A549 (cell line): ENCODE measurements at regions not wholly inside any gene's neighbourhood (a gene's known extent, or its start where the extent isn't known, plus 50 kb on each side); places are given as distances from the start of the nearest gene placed in this dataset.
A peak's percentile ranks its signal among the peaks of the same experiment; 100 is the strongest.

Source experiments
- ATAC-seq, 2 experiments: fragments of 200-7000 bp in 1 of 2; fragments of >200 bp in 1 of 2; cut with Nextera tagmentation in 1 of 2; cut with Tn5 transposase in 1 of 2; 3 replicates each; pipeline versions ENCODE4 v1.8.0 to v1.9.1; 2018 to 2020; ENCODE audit warnings: mild to moderate bottlenecking in 1 of 2, moderate library complexity in 1 of 2
- CTCF ChIA-PET: fragments of 300-600 bp; sonication (Branson Sonifier 250); formaldehyde crosslinking; extraction: SDS; loops from one replicate; lab custom pipeline; 2021; ENCODE audit warnings: antibody characterized with exemption, inconsistent platforms; lab: Yijun Ruan, JAX
- POLR2A ChIA-PET: fragments of 350-600 bp; formaldehyde crosslinking; extraction: SDS; loops from one replicate; lab custom pipeline; 2021; ENCODE audit warnings: antibody characterized with exemption, inconsistent platforms; lab: Yijun Ruan, JAX
- DNase-seq, 2 experiments: peaks; one replicate each; pipeline versions ENCODE4 v3.0.0 to v3.0.0-alpha.2; 2011 to 2016; ENCODE audit warnings: low read depth in 1 of 2, low spot score in 1 of 2
- FAIRE-seq: peaks from 2 replicates; lab custom pipeline; 2011; peaks lifted over from hg19 to GRCh38; lab: Jason Lieb, UNC
- H3K27ac ChIP-seq, 2 experiments: fragments of >200 bp; sonication (Bioruptor Twin); formaldehyde crosslinking; 3 replicates each; pipeline ENCODE4 v1.5.1; 2016 to 2017
- H3K4me1 ChIP-seq: fragments of >200 bp; sonication (Bioruptor Twin); formaldehyde crosslinking; 3 replicates; pipeline ENCODE4 v1.6.1; 2016
- H3K4me2 ChIP-seq: fragments of >200 bp; sonication (Bioruptor Twin); formaldehyde crosslinking; 3 replicates; pipeline ENCODE4 v1.6.1; 2016
- H3K4me3 ChIP-seq: fragments of >200 bp; sonication (Bioruptor Twin); formaldehyde crosslinking; 3 replicates; pipeline ENCODE4 v1.5.1; 2016
- H3K9me3 ChIP-seq: fragments of >200 bp; sonication (Bioruptor Twin); formaldehyde crosslinking; 3 replicates; pipeline ENCODE4 v1.6.1; 2016
- ATOH8 ChIP-seq: fragments of 250-450 bp; sonication (Bioruptor Pico); IDR thresholded peaks from 2 replicates; pipeline ENCODE4 v1.5.0; 2020; ENCODE audit warnings: low read depth, mild to moderate bottlenecking, moderate library complexity
- BHLHE40 ChIP-seq: IDR thresholded peaks from 2 replicates; pipeline ENCODE4 v1.6.1; 2012; ENCODE audit warnings: low read depth, low read length, inconsistent platforms
- CBX2 ChIP-seq: fragments of 200-600 bp; sonication (generic); IDR thresholded peaks from 2 replicates; pipeline ENCODE4 v1.6.1; 2016; ENCODE audit warnings: low read depth, mild to moderate bottlenecking, borderline replicate concordance
- CBX8 ChIP-seq: fragments of 200-600 bp; sonication (generic); IDR thresholded peaks from 2 replicates; pipeline ENCODE4 v1.6.1; 2016
- CEBPB ChIP-seq, 2 experiments: fragments of >200 bp in 1 of 2; sonication (Bioruptor Twin) in 1 of 2; formaldehyde crosslinking in 1 of 2; IDR thresholded peaks; 2 replicates each; pipeline ENCODE4 v1.6.1; 2012 to 2016
- EP300 ChIP-seq, 2 experiments: fragments of >200 bp; sonication (Bioruptor Twin); formaldehyde crosslinking; IDR thresholded peaks; 2 replicates in 1 of 2; 3 replicates in 1 of 2; pipeline ENCODE4 v1.6.1; 2016 to 2017
- ESRRA ChIP-seq: fragments of 150-350 bp; IDR thresholded peaks from 2 replicates; pipeline ENCODE4 v1.6.1; 2014; ENCODE audit warnings: mild to moderate bottlenecking, low read length, borderline replicate concordance
- FOXS1 ChIP-seq: fragments of 250-450 bp; sonication (Bioruptor Pico); IDR thresholded peaks from 2 replicates; pipeline ENCODE4 v1.5.0; 2020; ENCODE audit warnings: mild to moderate bottlenecking, moderate library complexity
- GATA3 ChIP-seq: IDR thresholded peaks from 2 replicates; pipeline ENCODE4 v1.6.1; 2012; ENCODE audit warnings: borderline replicate concordance
- HMGXB4 ChIP-seq: fragments of 250-450 bp; sonication (Bioruptor Pico); IDR thresholded peaks from 2 replicates; pipeline ENCODE4 v1.5.0; 2021; ENCODE audit warnings: mild to moderate bottlenecking, moderate library complexity, borderline replicate concordance
- HOXB13 ChIP-seq: fragments of 250-450 bp; sonication (Bioruptor Pico); IDR thresholded peaks from 2 replicates; pipeline ENCODE4 v1.5.0; 2020; ENCODE audit warnings: low read depth, mild to moderate bottlenecking, moderate library complexity
- KDM5A ChIP-seq: fragments of 200-600 bp; sonication (generic); IDR thresholded peaks from 2 replicates; pipeline ENCODE4 v1.6.1; 2016; ENCODE audit warnings: antibody characterized with exemption, mild to moderate bottlenecking
- MAZ ChIP-seq: fragments of 150-350 bp; IDR thresholded peaks from 2 replicates; pipeline ENCODE4 v1.6.1; 2014; ENCODE audit warnings: antibody characterized with exemption, low read depth, low read length, borderline replicate concordance
- POLR2A ChIP-seq: IDR thresholded peaks from 2 replicates; pipeline ENCODE4 v1.6.1; 2012; ENCODE audit warnings: mild to moderate bottlenecking, low read length
- POLR2AphosphoS2 ChIP-seq: conservative IDR thresholded peaks from 2 replicates; pipeline ENCODE4 v1.6.1; 2012; ENCODE audit warnings: low read length, improper control_type of control experiment, inconsistent platforms
- RAD21 ChIP-seq, 2 experiments: fragments of >200 bp in 1 of 2; sonication (Bioruptor Twin) in 1 of 2; formaldehyde crosslinking in 1 of 2; IDR thresholded peaks in 1 of 2; conservative IDR thresholded peaks in 1 of 2; 2 replicates in 1 of 2; 3 replicates in 1 of 2; pipeline ENCODE4 v1.6.1; 2012 to 2018; ENCODE audit warnings: inconsistent platforms in 1 of 2
- RARB ChIP-seq: fragments of 250-450 bp; sonication (Bioruptor Pico); IDR thresholded peaks from 2 replicates; pipeline ENCODE4 v1.8.0; 2021; ENCODE audit warnings: mild to moderate bottlenecking, moderate library complexity
- RFX5 ChIP-seq: fragments of 450-650 bp; IDR thresholded peaks from 2 replicates; pipeline ENCODE4 v1.7.1; 2014; ENCODE audit warnings: antibody characterized with exemption, mild to moderate bottlenecking, moderate library complexity
- RNF2 ChIP-seq: fragments of 200-600 bp; sonication (generic); IDR thresholded peaks from 2 replicates; pipeline ENCODE4 v1.6.1; 2016; ENCODE audit warnings: low read depth, mild to moderate bottlenecking, antibody characterized with exemption, moderate library complexity, borderline replicate concordance
- TFCP2L1 ChIP-seq: fragments of 250-450 bp; sonication (Bioruptor Pico); IDR thresholded peaks from 2 replicates; pipeline ENCODE4 v1.5.0; 2021; ENCODE audit warnings: mild to moderate bottlenecking
- ZFP36 ChIP-seq: fragments of 450-650 bp; IDR thresholded peaks from 2 replicates; pipeline ENCODE4 v1.6.1; 2014; ENCODE audit warnings: borderline replicate concordance; ENCODE audit not compliant: partially characterized antibody
- ZSCAN20 ChIP-seq: fragments of 250-450 bp; sonication (Bioruptor Pico); IDR thresholded peaks from 2 replicates; pipeline ENCODE4 v1.8.0; 2022; ENCODE audit warnings: mild to moderate bottlenecking, moderate library complexity
- WGBS: methylation state at CpG from one replicate; pipeline ENCODE4 v1.1.6; 2017; ENCODE audit errors: missing lambda C conversion rate; 5-methylcytosine and 5-hydroxymethylcytosine counted together

DNA sequence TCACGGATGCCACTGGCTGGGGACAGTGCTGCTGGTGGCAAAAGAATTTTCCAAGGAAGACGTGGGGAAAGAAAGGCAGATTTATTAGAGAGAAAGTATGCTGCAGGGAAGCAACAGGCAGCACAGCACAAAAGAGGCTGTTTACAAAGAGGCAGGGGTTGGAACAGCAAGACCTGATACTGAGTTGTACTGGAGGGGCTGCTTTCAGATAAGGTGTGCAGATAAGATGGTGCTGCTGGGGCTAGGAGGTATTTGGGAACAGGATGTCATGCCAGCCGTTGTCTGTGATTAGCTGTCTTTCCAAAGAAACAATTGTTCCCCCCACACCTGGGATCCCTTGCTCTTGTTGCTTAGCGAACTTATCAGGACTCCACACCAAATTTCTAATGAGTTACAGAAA lies 2023.3 kb upstream of the PCDH20 start:
- no peak for FAIRE-seq
- Histone ChIP-seq H3K9me3 (no peaks in the 10 kb centered on the region), H3K27ac (no peak overlapping the region), H3K4me1 (no peaks in the 10 kb centered on the region), H3K4me2 (no peak overlapping the region), H3K4me3 (no peak overlapping the region)
- WGBS, result 24% methylated on average over 4 of the region's 4 CpGs
- DNase-seq, result no peak
- ChIA-PET CTCF (no interaction called here), POLR2A (no interaction called here)
- TF ChIP-seq ZSCAN20, result no peak
- no peak for ATAC-seq

DNA sequence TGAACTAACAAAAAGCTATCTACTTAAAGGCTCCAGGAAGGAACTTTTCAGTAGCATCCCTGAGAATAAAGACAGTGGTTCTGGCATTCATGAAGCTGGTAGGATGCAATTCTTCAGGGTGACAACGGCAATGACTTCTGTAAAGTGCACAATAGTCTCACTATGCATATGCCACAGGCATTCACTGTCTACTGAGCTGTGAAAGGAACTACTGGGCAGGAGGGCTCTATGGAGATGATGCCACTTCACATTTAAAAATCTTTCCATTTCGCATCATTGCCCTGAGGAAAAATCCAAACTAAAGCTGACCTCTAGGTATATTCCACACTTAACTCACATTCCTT lies 2020.6 kb upstream of the PCDH20 start:
- POLR2A ChIA-PET, result no interaction called here
- H3K27ac ChIP-seq, result peak overlapping the region; percentile 27 to 69; a peak in 4 of 6 replicates
- FAIRE-seq, result no peak
- ATAC-seq, result peak in 1 of 2 experiments; percentile 54; a peak in 1 of 6 replicates
- no peak overlapping the region for H3K4me3 ChIP-seq
- 39% methylated on average over 2 of the region's 2 CpGs for WGBS
- H3K9me3 ChIP-seq, result no peaks in the 10 kb centered on the region
- H3K4me1 ChIP-seq, result no peaks in the 10 kb centered on the region
- no peak overlapping the region for H3K4me2 ChIP-seq
- DNase-seq, result no peak
- TF ChIP-seq CBX2, result no peak
- CTCF ChIA-PET, result no interaction called here

DNA sequence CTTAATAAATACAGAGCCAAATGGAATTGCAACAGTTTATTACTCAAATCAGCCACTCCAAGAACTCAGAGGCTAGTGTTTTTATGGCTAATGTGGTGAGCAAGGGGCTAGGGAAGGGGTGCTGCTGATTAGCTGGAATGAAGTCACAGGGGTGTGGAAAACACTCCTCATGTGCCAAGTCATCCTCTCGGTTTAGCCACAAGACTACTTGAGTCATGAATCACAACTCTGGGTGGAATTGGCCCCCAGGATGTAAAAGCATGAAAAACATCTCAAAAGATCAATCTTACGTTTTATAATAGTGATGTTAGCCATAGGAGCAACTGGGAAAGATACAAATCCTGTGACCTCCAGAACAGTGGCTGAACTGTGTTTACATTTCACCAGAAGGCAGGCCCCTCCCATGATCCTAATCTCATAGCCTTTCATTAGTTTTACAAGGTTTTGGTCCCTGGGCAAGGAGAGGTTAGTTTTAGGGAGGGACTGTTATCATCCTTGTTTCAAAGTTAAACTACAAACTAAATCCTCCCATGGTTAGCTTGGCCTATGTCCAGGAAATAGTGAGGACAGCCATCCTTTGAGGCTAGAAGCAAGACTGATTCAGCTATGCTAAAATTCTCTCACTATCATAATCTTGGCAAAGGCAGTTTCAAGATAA lies 2020.1 kb upstream of the PCDH20 start:
- Histone ChIP-seq H3K4me3 (no peak overlapping the region), H3K27ac (peak overlapping the region in 1 of 2 experiments; percentile 69; a peak in 4 of 6 replicates), H3K4me2 (no peak overlapping the region), H3K9me3 (no peaks in the 10 kb centered on the region), H3K4me1 (no peaks in the 10 kb centered on the region)
- POLR2A ChIA-PET, result no interaction called here
- DNase-seq (peak in 1 of 2 experiments; percentile 68), ATAC-seq (peak; percentile 67 to 77), FAIRE-seq (no peak)
- 3% methylated on average over 2 of the region's 2 CpGs for WGBS
- TF ChIP-seq ATOH8, result no peak
- TF ChIP-seq EP300 (IDR thresholded peaks at IDR 0.05), result peak in 1 of 2 experiments; percentile 52; a peak in 1 of 5 replicates
- peak; percentile 23; the same call in 1 of the 2 replicates for TF ChIP-seq GATA3
- no peak for TF ChIP-seq RARB (CRISPR knock-in tag)
- CTCF ChIA-PET, result no interaction called here

GRCh38 chr13:63433546-63434150 lies 2018.0 kb upstream of the PCDH20 start:
- ChIA-PET POLR2A (no interaction called here), CTCF (no interaction called here)
- Histone ChIP-seq H3K4me1 (no peaks in the 10 kb centered on the region), H3K27ac (no peak overlapping the region), H3K4me2 (0 out of 3 replicates have a peak overlapping the region, but pooled peaks have one; percentile 10), H3K4me3 (no peak overlapping the region), H3K9me3 (no peaks in the 10 kb centered on the region)
- peak in 1 of 2 experiments; percentile 5 for DNase-seq
- TF ChIP-seq POLR2A, result no peak
- TF ChIP-seq KDM5A, result no peak
- TF ChIP-seq BHLHE40, result no peak
- no peak for TF ChIP-seq CEBPB (IDR thresholded peaks at IDR 0.05)
- TF ChIP-seq EP300 (IDR thresholded peaks at IDR 0.05), result no peak
- TF ChIP-seq POLR2AphosphoS2, result no peak
- TF ChIP-seq MAZ, result no peak
- no peak for TF ChIP-seq RFX5
- no peak for TF ChIP-seq HMGXB4 (CRISPR knock-in tag)
- TF ChIP-seq ZFP36, result no peak
- no peak for TF ChIP-seq RNF2
- no peak for TF ChIP-seq FOXS1 (CRISPR knock-in tag)
- TF ChIP-seq RAD21 (conservative IDR thresholded peaks at IDR 0.05 in 1 of 2, IDR thresholded peaks at IDR 0.05 in 1 of 2), result no peak
- no peak for TF ChIP-seq HOXB13 (CRISPR knock-in tag)
- TF ChIP-seq TFCP2L1, result no peak
- TF ChIP-seq CBX8, result no peak
- no peak for TF ChIP-seq ESRRA
- FAIRE-seq, result no peak
- ATAC-seq, result no peak; a peak in 1 of 6 replicates
